ENCODE measurements at regions not wholly inside any gene's neighbourhood (a gene's known extent, or its start where the extent isn't known, plus 50 kb on each side); places are given as distances from the start of the nearest gene placed in this dataset.
"Not testable (repeated sequence)": the region's sequence is repeated elsewhere in the genome, so short reads cannot be mapped to it uniquely, and the experiment has no call there.

- TF ChIP-seq CTCF, POLR2A (IDR thresholded peaks at IDR 0.05): not testable (repeated sequence)
Measured at GRCh38 chr3:144494651-144495050, 523.0 kb downstream of the DIPK2A start.

Data from body of pancreas (tissue), 4 donors.